ENCODE measurements at regions not wholly inside any gene's neighbourhood (a gene's known extent, or its start where the extent isn't known, plus 50 kb on each side); places are given as distances from the start of the nearest gene placed in this dataset.

DNA sequence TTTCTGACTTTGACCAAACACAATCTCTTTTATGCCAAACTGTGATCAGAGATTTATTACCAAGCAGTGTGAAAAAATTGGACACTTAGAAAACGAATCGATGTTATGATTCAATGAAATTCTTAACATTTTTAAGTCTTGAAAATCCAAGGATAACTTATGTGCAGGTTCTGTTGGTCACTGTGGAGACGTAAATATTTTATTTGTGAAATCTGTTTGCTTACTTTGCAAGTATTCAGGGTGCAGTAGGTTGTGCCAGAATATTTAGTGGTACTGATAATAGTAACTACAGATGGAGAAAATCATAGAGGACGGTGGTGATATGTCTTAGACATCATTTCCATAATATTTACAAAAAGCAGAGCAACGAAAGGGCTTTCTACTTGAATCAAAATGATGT is 97.3 kb downstream of the BMP2 start:
- ATAC-seq: no peak
- TF ChIP-seq ZNF70 (CRISPR knock-in tag; IDR thresholded peaks at IDR 0.05) (no peak), PPARA (CRISPR knock-in tag; IDR thresholded peaks at IDR 0.05; ENCODE audit: borderline replicate concordance) (no peak), ARNTL (CRISPR knock-in tag; IDR thresholded peaks at IDR 0.05; ENCODE audit: borderline replicate concordance, low read depth) (no peak), ZC3H10 (CRISPR knock-in tag; IDR thresholded peaks at IDR 0.05) (no peak), ZNF8 (CRISPR knock-in tag; IDR thresholded peaks at IDR 0.05) (no peak), CSDC2 (CRISPR knock-in tag; IDR thresholded peaks at IDR 0.05) (no peak), ISL1 (CRISPR knock-in tag; IDR thresholded peaks at IDR 0.05) (no peak), SNAI2 (CRISPR knock-in tag; IDR thresholded peaks at IDR 0.05) (no peak), BACH2 (CRISPR knock-in tag; IDR thresholded peaks at IDR 0.05; ENCODE audit: borderline replicate concordance) (no peak), OSR1 (CRISPR knock-in tag; IDR thresholded peaks at IDR 0.05) (no peak), TOX (CRISPR knock-in tag; IDR thresholded peaks at IDR 0.05; ENCODE audit: borderline replicate concordance) (no peak), ZFP30 (CRISPR knock-in tag; IDR thresholded peaks at IDR 0.05) (no peak), ESRRG (CRISPR knock-in tag; IDR thresholded peaks at IDR 0.05) (no peak), GLIS3 (CRISPR knock-in tag; IDR thresholded peaks at IDR 0.05) (no peak), ZFP3 (CRISPR knock-in tag; IDR thresholded peaks at IDR 0.05) (no peak), RARB (CRISPR knock-in tag; IDR thresholded peaks at IDR 0.05) (no peak)
- TF ChIP-seq, protein P1, sequence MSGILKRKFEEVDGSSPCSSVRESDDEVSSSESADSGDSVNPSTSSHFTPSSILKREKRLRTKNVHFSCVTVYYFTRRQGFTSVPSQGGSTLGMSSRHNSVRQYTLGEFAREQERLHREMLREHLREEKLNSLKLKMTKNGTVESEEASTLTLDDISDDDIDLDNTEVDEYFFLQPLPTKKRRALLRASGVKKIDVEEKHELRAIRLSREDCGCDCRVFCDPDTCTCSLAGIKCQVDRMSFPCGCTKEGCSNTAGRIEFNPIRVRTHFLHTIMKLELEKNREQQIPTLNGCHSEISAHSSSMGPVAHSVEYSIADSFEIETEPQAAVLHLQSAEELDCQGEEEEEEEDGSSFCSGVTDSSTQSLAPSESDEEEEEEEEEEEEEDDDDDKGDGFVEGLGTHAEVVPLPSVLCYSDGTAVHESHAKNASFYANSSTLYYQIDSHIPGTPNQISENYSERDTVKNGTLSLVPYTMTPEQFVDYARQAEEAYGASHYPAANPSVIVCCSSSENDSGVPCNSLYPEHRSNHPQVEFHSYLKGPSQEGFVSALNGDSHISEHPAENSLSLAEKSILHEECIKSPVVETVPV (CRISPR knock-in tag; IDR thresholded peaks at IDR 0.05): no peak
- TF ChIP-seq, protein P2, sequence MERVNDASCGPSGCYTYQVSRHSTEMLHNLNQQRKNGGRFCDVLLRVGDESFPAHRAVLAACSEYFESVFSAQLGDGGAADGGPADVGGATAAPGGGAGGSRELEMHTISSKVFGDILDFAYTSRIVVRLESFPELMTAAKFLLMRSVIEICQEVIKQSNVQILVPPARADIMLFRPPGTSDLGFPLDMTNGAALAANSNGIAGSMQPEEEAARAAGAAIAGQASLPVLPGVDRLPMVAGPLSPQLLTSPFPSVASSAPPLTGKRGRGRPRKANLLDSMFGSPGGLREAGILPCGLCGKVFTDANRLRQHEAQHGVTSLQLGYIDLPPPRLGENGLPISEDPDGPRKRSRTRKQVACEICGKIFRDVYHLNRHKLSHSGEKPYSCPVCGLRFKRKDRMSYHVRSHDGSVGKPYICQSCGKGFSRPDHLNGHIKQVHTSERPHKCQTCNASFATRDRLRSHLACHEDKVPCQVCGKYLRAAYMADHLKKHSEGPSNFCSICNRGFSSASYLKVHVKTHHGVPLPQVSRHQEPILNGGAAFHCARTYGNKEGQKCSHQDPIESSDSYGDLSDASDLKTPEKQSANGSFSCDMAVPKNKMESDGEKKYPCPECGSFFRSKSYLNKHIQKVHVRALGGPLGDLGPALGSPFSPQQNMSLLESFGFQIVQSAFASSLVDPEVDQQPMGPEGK (CRISPR knock-in tag; IDR thresholded peaks at IDR 0.05; ENCODE audit: borderline replicate concordance): no peak
- TF ChIP-seq, protein P3, sequence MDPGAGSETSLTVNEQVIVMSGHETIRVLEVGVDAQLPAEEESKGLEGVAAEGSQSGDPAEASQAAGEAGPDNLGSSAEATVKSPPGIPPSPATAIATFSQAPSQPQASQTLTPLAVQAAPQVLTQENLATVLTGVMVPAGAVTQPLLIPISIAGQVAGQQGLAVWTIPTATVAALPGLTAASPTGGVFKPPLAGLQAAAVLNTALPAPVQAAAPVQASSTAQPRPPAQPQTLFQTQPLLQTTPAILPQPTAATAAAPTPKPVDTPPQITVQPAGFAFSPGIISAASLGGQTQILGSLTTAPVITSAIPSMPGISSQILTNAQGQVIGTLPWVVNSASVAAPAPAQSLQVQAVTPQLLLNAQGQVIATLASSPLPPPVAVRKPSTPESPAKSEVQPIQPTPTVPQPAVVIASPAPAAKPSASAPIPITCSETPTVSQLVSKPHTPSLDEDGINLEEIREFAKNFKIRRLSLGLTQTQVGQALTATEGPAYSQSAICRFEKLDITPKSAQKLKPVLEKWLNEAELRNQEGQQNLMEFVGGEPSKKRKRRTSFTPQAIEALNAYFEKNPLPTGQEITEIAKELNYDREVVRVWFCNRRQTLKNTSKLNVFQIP (CRISPR knock-in tag; IDR thresholded peaks at IDR 0.05; ENCODE audit: borderline replicate concordance, low read depth): no peak

DNA sequence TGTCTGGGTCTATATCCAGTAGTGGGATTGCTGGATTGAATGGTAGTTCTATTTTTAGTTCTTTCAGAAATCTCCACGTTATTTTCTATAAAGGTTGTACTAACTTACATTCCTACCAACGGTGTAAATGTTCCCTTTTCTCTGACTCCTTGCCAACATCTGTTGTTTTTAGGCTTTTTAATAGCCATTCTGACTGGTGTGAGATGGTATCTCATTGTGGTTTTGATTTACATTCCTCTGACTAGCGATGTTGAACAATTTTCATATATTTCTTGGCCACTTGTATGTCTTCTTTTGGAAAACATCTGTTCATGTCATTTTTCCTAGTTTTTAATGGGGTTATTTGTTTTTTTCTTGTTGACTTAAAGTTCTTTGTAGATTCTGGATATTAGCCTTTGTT is 99.3 kb downstream of the BMP2 start:
- ATAC-seq: no peak
- TF ChIP-seq, protein P4, sequence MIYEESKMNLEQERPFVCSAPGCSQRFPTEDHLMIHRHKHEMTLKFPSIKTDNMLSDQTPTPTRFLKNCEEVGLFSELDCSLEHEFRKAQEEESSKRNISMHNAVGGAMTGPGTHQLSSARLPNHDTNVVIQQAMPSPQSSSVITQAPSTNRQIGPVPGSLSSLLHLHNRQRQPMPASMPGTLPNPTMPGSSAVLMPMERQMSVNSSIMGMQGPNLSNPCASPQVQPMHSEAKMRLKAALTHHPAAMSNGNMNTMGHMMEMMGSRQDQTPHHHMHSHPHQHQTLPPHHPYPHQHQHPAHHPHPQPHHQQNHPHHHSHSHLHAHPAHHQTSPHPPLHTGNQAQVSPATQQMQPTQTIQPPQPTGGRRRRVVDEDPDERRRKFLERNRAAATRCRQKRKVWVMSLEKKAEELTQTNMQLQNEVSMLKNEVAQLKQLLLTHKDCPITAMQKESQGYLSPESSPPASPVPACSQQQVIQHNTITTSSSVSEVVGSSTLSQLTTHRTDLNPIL (CRISPR knock-in tag; IDR thresholded peaks at IDR 0.05; ENCODE audit: low read depth): no peak
- TF ChIP-seq ISL1 (CRISPR knock-in tag; IDR thresholded peaks at IDR 0.05) (no peak), ZNF8 (CRISPR knock-in tag; IDR thresholded peaks at IDR 0.05) (no peak), ZNF565 (CRISPR knock-in tag; conservative IDR thresholded peaks at IDR 0.05; ENCODE audit: low read depth) (no peak), ARNTL (CRISPR knock-in tag; IDR thresholded peaks at IDR 0.05; ENCODE audit: borderline replicate concordance, low read depth) (no peak), PPARA (CRISPR knock-in tag; IDR thresholded peaks at IDR 0.05; ENCODE audit: borderline replicate concordance) (no peak), TCF4 (CRISPR knock-in tag; IDR thresholded peaks at IDR 0.05; ENCODE audit: borderline replicate concordance) (no peak), ZC3H10 (CRISPR knock-in tag; IDR thresholded peaks at IDR 0.05) (no peak), BACH2 (CRISPR knock-in tag; IDR thresholded peaks at IDR 0.05; ENCODE audit: borderline replicate concordance) (no peak), TOX (CRISPR knock-in tag; IDR thresholded peaks at IDR 0.05; ENCODE audit: borderline replicate concordance) (no peak), CSDC2 (CRISPR knock-in tag; IDR thresholded peaks at IDR 0.05) (no peak)
- TF ChIP-seq, protein P2 (CRISPR knock-in tag; IDR thresholded peaks at IDR 0.05; ENCODE audit: borderline replicate concordance): no peak
- TF ChIP-seq, protein P5, sequence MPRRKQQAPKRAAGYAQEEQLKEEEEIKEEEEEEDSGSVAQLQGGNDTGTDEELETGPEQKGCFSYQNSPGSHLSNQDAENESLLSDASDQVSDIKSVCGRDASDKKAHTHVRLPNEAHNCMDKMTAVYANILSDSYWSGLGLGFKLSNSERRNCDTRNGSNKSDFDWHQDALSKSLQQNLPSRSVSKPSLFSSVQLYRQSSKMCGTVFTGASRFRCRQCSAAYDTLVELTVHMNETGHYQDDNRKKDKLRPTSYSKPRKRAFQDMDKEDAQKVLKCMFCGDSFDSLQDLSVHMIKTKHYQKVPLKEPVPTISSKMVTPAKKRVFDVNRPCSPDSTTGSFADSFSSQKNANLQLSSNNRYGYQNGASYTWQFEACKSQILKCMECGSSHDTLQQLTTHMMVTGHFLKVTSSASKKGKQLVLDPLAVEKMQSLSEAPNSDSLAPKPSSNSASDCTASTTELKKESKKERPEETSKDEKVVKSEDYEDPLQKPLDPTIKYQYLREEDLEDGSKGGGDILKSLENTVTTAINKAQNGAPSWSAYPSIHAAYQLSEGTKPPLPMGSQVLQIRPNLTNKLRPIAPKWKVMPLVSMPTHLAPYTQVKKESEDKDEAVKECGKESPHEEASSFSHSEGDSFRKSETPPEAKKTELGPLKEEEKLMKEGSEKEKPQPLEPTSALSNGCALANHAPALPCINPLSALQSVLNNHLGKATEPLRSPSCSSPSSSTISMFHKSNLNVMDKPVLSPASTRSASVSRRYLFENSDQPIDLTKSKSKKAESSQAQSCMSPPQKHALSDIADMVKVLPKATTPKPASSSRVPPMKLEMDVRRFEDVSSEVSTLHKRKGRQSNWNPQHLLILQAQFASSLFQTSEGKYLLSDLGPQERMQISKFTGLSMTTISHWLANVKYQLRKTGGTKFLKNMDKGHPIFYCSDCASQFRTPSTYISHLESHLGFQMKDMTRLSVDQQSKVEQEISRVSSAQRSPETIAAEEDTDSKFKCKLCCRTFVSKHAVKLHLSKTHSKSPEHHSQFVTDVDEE (CRISPR knock-in tag; IDR thresholded peaks at IDR 0.05): no peak
- TF ChIP-seq, protein P1 (CRISPR knock-in tag; IDR thresholded peaks at IDR 0.05): no peak

Data from SK-N-SH treated with all-trans-retinoic acid at 6 μM for 48 hours (cell line).